OCI-LY1 (cell line): ENCODE measurements at regions not wholly inside any gene's neighbourhood (a gene's known extent, or its start where the extent isn't known, plus 50 kb on each side); places are given as distances from the start of the nearest gene placed in this dataset.

Experiments used
- EZH2 ChIP-seq: fragments of 200-600 bp; sonication (generic), shearing (Covaris generic); IDR thresholded peaks from 2 replicates; pipeline ENCODE4 v1.8.0; 2017; ENCODE audit warnings: borderline replicate concordance, mixed run types, mild to moderate bottlenecking, antibody characterized with exemption, low read length, moderate library complexity, mixed read lengths
- TF ChIP-seq, protein P1 (sequence below): fragments of 200-600 bp; sonication (generic), shearing (Covaris generic); IDR thresholded peaks from 2 replicates; pipeline ENCODE4 v1.5.1; 2017; ENCODE audit warnings: mild to moderate bottlenecking, antibody characterized with exemption, low read length, moderate library complexity, mixed read lengths

DNA sequence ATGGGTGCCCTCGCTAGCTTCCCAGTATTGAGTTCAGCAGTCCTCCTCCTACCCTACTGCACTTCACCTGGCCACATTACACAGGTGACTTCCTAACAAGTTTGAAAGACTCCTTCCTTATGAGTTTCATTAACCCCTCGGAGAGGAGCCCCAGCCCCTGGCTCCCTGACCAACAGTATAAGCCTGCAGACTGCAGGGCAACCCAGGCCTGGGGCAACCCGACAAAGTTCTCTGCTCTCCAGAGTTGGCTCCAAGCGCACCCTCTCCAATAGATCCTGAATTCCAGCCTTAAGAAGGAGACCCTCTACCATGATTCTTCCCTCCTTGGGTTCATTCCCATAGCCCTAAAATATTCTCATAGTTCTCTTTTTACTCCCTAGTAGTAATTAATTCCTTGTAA lies 1162.8 kb upstream of the TMEFF2 start:
- TF ChIP-seq, protein P1, sequence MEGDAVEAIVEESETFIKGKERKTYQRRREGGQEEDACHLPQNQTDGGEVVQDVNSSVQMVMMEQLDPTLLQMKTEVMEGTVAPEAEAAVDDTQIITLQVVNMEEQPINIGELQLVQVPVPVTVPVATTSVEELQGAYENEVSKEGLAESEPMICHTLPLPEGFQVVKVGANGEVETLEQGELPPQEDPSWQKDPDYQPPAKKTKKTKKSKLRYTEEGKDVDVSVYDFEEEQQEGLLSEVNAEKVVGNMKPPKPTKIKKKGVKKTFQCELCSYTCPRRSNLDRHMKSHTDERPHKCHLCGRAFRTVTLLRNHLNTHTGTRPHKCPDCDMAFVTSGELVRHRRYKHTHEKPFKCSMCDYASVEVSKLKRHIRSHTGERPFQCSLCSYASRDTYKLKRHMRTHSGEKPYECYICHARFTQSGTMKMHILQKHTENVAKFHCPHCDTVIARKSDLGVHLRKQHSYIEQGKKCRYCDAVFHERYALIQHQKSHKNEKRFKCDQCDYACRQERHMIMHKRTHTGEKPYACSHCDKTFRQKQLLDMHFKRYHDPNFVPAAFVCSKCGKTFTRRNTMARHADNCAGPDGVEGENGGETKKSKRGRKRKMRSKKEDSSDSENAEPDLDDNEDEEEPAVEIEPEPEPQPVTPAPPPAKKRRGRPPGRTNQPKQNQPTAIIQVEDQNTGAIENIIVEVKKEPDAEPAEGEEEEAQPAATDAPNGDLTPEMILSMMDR, result no peak
- TF ChIP-seq EZH2, result no peak
